Motor neuron (in vitro differentiated cells): ENCODE measurements at regions not wholly inside any gene's neighbourhood (a gene's known extent, or its start where the extent isn't known, plus 50 kb on each side); places are given as distances from the start of the nearest gene placed in this dataset.

ENCODE experiments used
- ATAC-seq, 8 experiments: fragments of 200-7000 bp; cut with Tn5 transposase; replicated peaks in 6 of 8; 2 replicates each; pipeline ENCODE4 v1.8.0; 2021; ENCODE audit warnings: mild to moderate bottlenecking in 8 of 8, moderate library complexity in 8 of 8
- H3K27ac ChIP-seq, 2 donors: fragments of 250-450 bp; sonication (Bioruptor Pico); 2 replicates each; pipeline ENCODE4 v1.9.0; 2021; ENCODE audit warnings: antibody characterized with exemption in 2 of 2, mild to moderate bottlenecking in 2 of 2, moderate library complexity in 1 of 2
- H3K4me1 ChIP-seq, 2 donors: fragments of 250-450 bp; sonication (Bioruptor Pico); replicated peaks in 1 of 2; 2 replicates each; pipeline ENCODE4 v1.6.1; 2021; ENCODE audit warnings: antibody characterized with exemption in 2 of 2, mild to moderate bottlenecking in 2 of 2, moderate library complexity in 1 of 2
- H3K4me3 ChIP-seq, 5 donors: fragments of 250-450 bp; sonication (Bioruptor Pico); 2 replicates each; pipeline ENCODE4 v1.9.0; 2021; ENCODE audit warnings: antibody characterized with exemption in 5 of 5, mild to moderate bottlenecking in 5 of 5, moderate library complexity in 4 of 5
- WGBS, 10 experiments: fragments of 450-650 bp; shearing (Covaris generic); methylation state at CpG; one replicate each; pipeline ENCODE4 v1.0.0; 2022; 5-methylcytosine and 5-hydroxymethylcytosine counted together
- in situ Hi-C, 9 experiments: fragments of 400-800 bp; cut with MboI; loops; one replicate each; pipeline ENCODE4 v1.15.0; 2021; ENCODE audit warnings: low sequenced_read_pairs in 9 of 9, low pct_unique_long_range_greater_than_20kb in 2 of 9; ENCODE audit not compliant: unreplicated experiment in 9 of 9

GRCh38 chr1:168917309-168917708 lies 188.3 kb upstream of the DPT start:
- Histone ChIP-seq H3K4me3 (no peak overlapping the region), H3K27ac (no peak overlapping the region), H3K4me1 (peaks cover 15 to 19% of the 10 kb centered on the region in 2 donors)
- ATAC-seq = no peak
- in situ Hi-C loops = no loop called here
- 20 to 100% (median 100%) methylated on average over 1 to 2 of the region's 2 CpGs; no CpG with 5 or more reads in 4 of the 10 experiments for WGBS, 10 experiments

- 85 to 100% (median 92%) methylated on average over 2 of the region's 2 CpGs; no CpG with 5 or more reads in 1 of the 10 experiments for WGBS, 10 experiments
- Histone ChIP-seq H3K4me1 (peaks cover 15 to 19% of the 10 kb centered on the region in 2 donors), H3K4me3 (no peak overlapping the region), H3K27ac (no peak overlapping the region)
- in situ Hi-C loops = no loop called here
- no peak for ATAC-seq
These were observed 188.7 kb upstream of the ATP1B1 start for GRCh38 chr1:168917796-168918195.

GRCh38 chr1:168918860-168919741 lies 187.4 kb upstream of the ATP1B1 start:
- peak in 7 of 8 experiments; percentile 91 to 95 (median 92) for ATAC-seq
- in situ Hi-C loops = no loop called here
- Histone ChIP-seq H3K4me3 (no peak overlapping the region), H3K4me1 (peaks cover 15 to 19% of the 10 kb centered on the region in 2 donors), H3K27ac (no peak overlapping the region)
- WGBS, 10 experiments = 20 to 90% (median 38%) methylated on average over 2 to 5 of the region's 5 CpGs

- peaks cover 15 to 19% of the 10 kb centered on the region in 2 donors for H3K4me1 ChIP-seq
- in situ Hi-C loops = no loop called here
- no peak for ATAC-seq
- H3K4me3 ChIP-seq = no peak overlapping the region
- WGBS, 10 experiments = 43 to 100% (median 90%) methylated on average over 1 to 6 of the region's 6 CpGs
- no peak overlapping the region for H3K27ac ChIP-seq
These were observed 185.9 kb upstream of the ATP1B1 start for GRCh38 chr1:168920456-168921094.

- peak in 2 of 8 experiments; percentile 45 to 46 for ATAC-seq
- WGBS, 10 experiments = 61 to 100% (median 92%) methylated on average over 1 to 3 of the region's 3 CpGs
- in situ Hi-C loops = no loop called here
- no peak overlapping the region for H3K27ac ChIP-seq
- H3K4me3 ChIP-seq = no peak overlapping the region
- peaks cover 15 to 19% of the 10 kb centered on the region in 2 donors for H3K4me1 ChIP-seq
These were observed 184.9 kb upstream of the ATP1B1 start for GRCh38 chr1:168921629-168922028.

GRCh38 chr1:168923521-168924136 lies 182.9 kb upstream of the ATP1B1 start:
- Histone ChIP-seq H3K4me1 (peaks cover 11 to 12% of the 10 kb centered on the region in 2 donors), H3K27ac (no peak overlapping the region), H3K4me3 (no peak overlapping the region)
- ATAC-seq = no peak
- in situ Hi-C loops = no loop called here
- 63 to 100% (median 80%) methylated on average over 2 to 3 of the region's 3 CpGs; no CpG with 5 or more reads in 1 of the 10 experiments for WGBS, 10 experiments

- Histone ChIP-seq H3K4me1 (peaks cover 0 to under 1% of the 10 kb centered on the region in 2 donors), H3K27ac (no peak overlapping the region), H3K4me3 (no peak overlapping the region)
- ATAC-seq = no peak
- in situ Hi-C loops = no loop called here
- 0 to 60% (median 24%) methylated on average over 1 of the region's 1 CpG; no CpG with 5 or more reads in 2 of the 10 experiments for WGBS, 10 experiments
These were observed 181.5 kb upstream of the ATP1B1 start for GRCh38 chr1:168924976-168925375.

GRCh38 chr1:168926236-168926635 lies 180.3 kb upstream of the ATP1B1 start:
- in situ Hi-C loops = no loop called here
- no peak for ATAC-seq
- WGBS, 10 experiments = 18 to 100% (median 84%) methylated on average over 1 to 3 of the region's 3 CpGs
- Histone ChIP-seq H3K27ac (no peak overlapping the region), H3K4me1 (no peaks in the 10 kb centered on the region), H3K4me3 (no peak overlapping the region)

GRCh38 chr1:168932539-168932938 lies 174.0 kb upstream of the ATP1B1 start:
- WGBS, 10 experiments = 75 to 97% (median 92%) methylated on average over 3 of the region's 3 CpGs; no CpG with 5 or more reads in 3 of the 10 experiments
- in situ Hi-C loops = no loop called here
- no peak overlapping the region for H3K4me3 ChIP-seq
- no peak overlapping the region for H3K27ac ChIP-seq
- no peak for ATAC-seq
- H3K4me1 ChIP-seq = no peaks in the 10 kb centered on the region

GRCh38 chr1:168933141-168933805 lies 173.2 kb upstream of the ATP1B1 start:
- WGBS, 10 experiments = 20 to 100% (median 78%) methylated on average over 1 to 4 of the region's 4 CpGs; no CpG with 5 or more reads in 2 of the 10 experiments
- ATAC-seq = peak in 3 of 8 experiments; percentile 35 to 54 (median 36)
- no peak overlapping the region for H3K4me3 ChIP-seq
- no peak overlapping the region for H3K27ac ChIP-seq
- in situ Hi-C loops = no loop called here
- no peaks in the 10 kb centered on the region for H3K4me1 ChIP-seq

- Histone ChIP-seq H3K4me3 (no peak overlapping the region), H3K4me1 (peaks cover 3 to 10% of the 10 kb centered on the region in 2 donors), H3K27ac (no peak overlapping the region)
- peak in 7 of 8 experiments; percentile 52 to 100 (median 91) for ATAC-seq
- in situ Hi-C loops = no loop called here
- 0 to 79% (median 49%) methylated on average over 2 to 3 of the region's 3 CpGs for WGBS, 10 experiments
These were observed 167.2 kb upstream of the ATP1B1 start for GRCh38 chr1:168939110-168939946.

- H3K4me1 ChIP-seq = peaks cover 3 to 10% of the 10 kb centered on the region in 2 donors
- in situ Hi-C loops = no loop called here
- no peak overlapping the region for H3K27ac ChIP-seq
- H3K4me3 ChIP-seq = no peak overlapping the region
- ATAC-seq = peak in 2 of 8 experiments; percentile 5 to 8
These were observed 166.6 kb upstream of the ATP1B1 start for GRCh38 chr1:168939947-168940223.
